ENCODE measurements at regions not wholly inside any gene's neighbourhood (a gene's known extent, or its start where the extent isn't known, plus 50 kb on each side); places are given as distances from the start of the nearest gene placed in this dataset.

- CTCF ChIA-PET, result no interaction called here
- no peaks in the 10 kb centered on the region for H3K4me1 ChIP-seq (ENCODE audit: control insufficient read depth in 1 of 2, insufficient read depth in 2 of 2, low read depth in 1 of 2, low read length in 1 of 2)
Observed at GRCh38 chr4:63105839-63106238, 1303.4 kb downstream of the TECRL start.

DNA sequence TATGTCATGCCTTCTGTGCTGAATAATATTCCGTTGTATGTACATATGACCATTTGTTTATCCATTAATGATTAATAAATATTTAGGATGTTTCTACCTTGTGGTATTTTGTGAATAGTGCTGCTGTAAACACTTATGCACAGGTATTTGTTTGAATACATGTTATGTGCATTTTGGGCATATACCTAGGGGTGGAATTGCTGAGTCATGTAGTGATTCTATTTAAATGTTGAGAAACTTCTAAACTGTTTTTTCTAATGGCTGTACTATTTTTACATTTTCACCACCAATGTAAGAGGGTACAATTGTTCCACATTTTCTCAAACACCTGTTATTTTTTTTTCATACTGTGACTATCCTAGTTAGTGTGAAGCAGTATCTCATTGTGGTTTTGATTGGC is 1318.6 kb downstream of the TECRL start:
- Histone ChIP-seq H3K4me3 (ENCODE audit: low read depth in 2 of 2, low read length in 1 of 2) (no peak overlapping the region), H3K36me3 (replicated peaks in 1 of 2; ENCODE audit: control insufficient read depth in 1 of 2, insufficient read depth in 2 of 2, low read length in 1 of 2) (no peaks in the 10 kb centered on the region), H3K4me2 (no peak overlapping the region), H3K27me3 (ENCODE audit: insufficient read depth) (no peaks in the 10 kb centered on the region), H4K20me1 (ENCODE audit: insufficient read depth) (no peaks in the 10 kb centered on the region), H3K27ac (ENCODE audit: low read depth in 2 of 2, low read length in 1 of 2) (no peak overlapping the region), H3K9me2 (no peaks in the 10 kb centered on the region), H3K79me2 (ENCODE audit: insufficient read depth) (no peaks in the 10 kb centered on the region), H3K9ac (no peak overlapping the region), H3F3A (replicated peaks; ENCODE audit: insufficient read depth) (no peaks in the 10 kb centered on the region), H3K4me1 (ENCODE audit: control insufficient read depth in 1 of 2, insufficient read depth in 2 of 2, low read depth in 1 of 2, low read length in 1 of 2) (no peaks in the 10 kb centered on the region; a peak in 1 of 4 replicates), H2AFZ (ENCODE audit: low read depth) (no peak overlapping the region), H3K9me3 (no peaks in the 10 kb centered on the region)
- 50% methylated on average over 1 of the region's 1 CpG for WGBS (ENCODE audit: low lambda C conversion rate)
- no peak for DNase-seq
- ChIA-PET CTCF (no interaction called here), POLR2A (no interaction called here)
- TF ChIP-seq REST (IDR thresholded peaks at IDR 0.05; ENCODE audit: low read depth, low read length) (no peak), PBX3 (IDR thresholded peaks at IDR 0.05) (no peak), RFX5 (IDR thresholded peaks at IDR 0.05; ENCODE audit: low read length) (no peak), TEAD4 (IDR thresholded peaks at IDR 0.05; ENCODE audit: borderline replicate concordance, insufficient read depth) (no peak), USF2 (IDR thresholded peaks at IDR 0.05; ENCODE audit: borderline replicate concordance, low read depth, low read length) (no peak), JUND (IDR thresholded peaks at IDR 0.05) (no peak), POLR2AphosphoS5 (IDR thresholded peaks at IDR 0.05; ENCODE audit: low read depth, low read length) (no peak), MEF2A (IDR thresholded peaks at IDR 0.05; ENCODE audit: borderline replicate concordance, low read depth) (no peak), EZH2phosphoT487 (IDR thresholded peaks at IDR 0.05; ENCODE audit: borderline replicate concordance, low read depth) (no peak)
- TF ChIP-seq, protein P1, sequence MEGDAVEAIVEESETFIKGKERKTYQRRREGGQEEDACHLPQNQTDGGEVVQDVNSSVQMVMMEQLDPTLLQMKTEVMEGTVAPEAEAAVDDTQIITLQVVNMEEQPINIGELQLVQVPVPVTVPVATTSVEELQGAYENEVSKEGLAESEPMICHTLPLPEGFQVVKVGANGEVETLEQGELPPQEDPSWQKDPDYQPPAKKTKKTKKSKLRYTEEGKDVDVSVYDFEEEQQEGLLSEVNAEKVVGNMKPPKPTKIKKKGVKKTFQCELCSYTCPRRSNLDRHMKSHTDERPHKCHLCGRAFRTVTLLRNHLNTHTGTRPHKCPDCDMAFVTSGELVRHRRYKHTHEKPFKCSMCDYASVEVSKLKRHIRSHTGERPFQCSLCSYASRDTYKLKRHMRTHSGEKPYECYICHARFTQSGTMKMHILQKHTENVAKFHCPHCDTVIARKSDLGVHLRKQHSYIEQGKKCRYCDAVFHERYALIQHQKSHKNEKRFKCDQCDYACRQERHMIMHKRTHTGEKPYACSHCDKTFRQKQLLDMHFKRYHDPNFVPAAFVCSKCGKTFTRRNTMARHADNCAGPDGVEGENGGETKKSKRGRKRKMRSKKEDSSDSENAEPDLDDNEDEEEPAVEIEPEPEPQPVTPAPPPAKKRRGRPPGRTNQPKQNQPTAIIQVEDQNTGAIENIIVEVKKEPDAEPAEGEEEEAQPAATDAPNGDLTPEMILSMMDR (IDR thresholded peaks at IDR 0.05), result no peak

More at GRCh38 chr4:63105839-63106238, 1303.4 kb downstream of the TECRL start:
- POLR2A ChIA-PET, result no interaction called here
- Histone ChIP-seq H3K27ac (ENCODE audit: low read depth in 2 of 2, low read length in 1 of 2) (no peak overlapping the region), H3K36me3 (replicated peaks in 1 of 2; ENCODE audit: control insufficient read depth in 1 of 2, insufficient read depth in 2 of 2, low read length in 1 of 2) (no peaks in the 10 kb centered on the region), H3K9me3 (no peaks in the 10 kb centered on the region), H3K4me2 (no peak overlapping the region), H2AFZ (ENCODE audit: low read depth) (no peak overlapping the region), H3K9me2 (no peaks in the 10 kb centered on the region), H3K27me3 (ENCODE audit: insufficient read depth) (no peaks in the 10 kb centered on the region), H3K4me3 (ENCODE audit: low read depth in 2 of 2, low read length in 1 of 2) (no peak overlapping the region), H3K9ac (no peak overlapping the region), H3F3A (replicated peaks; ENCODE audit: insufficient read depth) (no peaks in the 10 kb centered on the region), H3K79me2 (ENCODE audit: insufficient read depth) (no peaks in the 10 kb centered on the region), H4K20me1 (ENCODE audit: insufficient read depth) (no peaks in the 10 kb centered on the region)
- DNase-seq, result no peak
- no peak for TF ChIP-seq IRF3 (IDR thresholded peaks at IDR 0.05; ENCODE audit: low read depth, low read length)
- no peak for TF ChIP-seq EP300 (IDR thresholded peaks at IDR 0.05; ENCODE audit: borderline replicate concordance in 1 of 2, low read depth in 1 of 2, low read length in 1 of 2)
- TF ChIP-seq PBX3 (IDR thresholded peaks at IDR 0.05), result no peak
- no peak for TF ChIP-seq RAD21 (IDR thresholded peaks at IDR 0.05; ENCODE audit: low read length)
- TF ChIP-seq TAF1 (IDR thresholded peaks at IDR 0.05; ENCODE audit: borderline replicate concordance, low read depth, low read length), result no peak
- TF ChIP-seq TEAD4 (IDR thresholded peaks at IDR 0.05; ENCODE audit: borderline replicate concordance, insufficient read depth), result no peak
- no peak for TF ChIP-seq FOXJ3 (CRISPR knock-in tag; IDR thresholded peaks at IDR 0.05)
- no peak for TF ChIP-seq FOXM1 (IDR thresholded peaks at IDR 0.05; ENCODE audit: low read depth)
- TF ChIP-seq RFX5 (IDR thresholded peaks at IDR 0.05; ENCODE audit: low read length), result no peak
- TF ChIP-seq MXI1 (IDR thresholded peaks at IDR 0.05; ENCODE audit: low read depth, low read length), result no peak
- no peak for TF ChIP-seq RXRA (IDR thresholded peaks at IDR 0.05; ENCODE audit: borderline replicate concordance, low read depth)
